ENCODE measurements at regions not wholly inside any gene's neighbourhood (a gene's known extent, or its start where the extent isn't known, plus 50 kb on each side); places are given as distances from the start of the nearest gene placed in this dataset.
A peak's percentile ranks its signal among the peaks of the same experiment; 100 is the strongest.
"Not testable (repeated sequence)": the region's sequence is repeated elsewhere in the genome, so short reads cannot be mapped to it uniquely, and the experiment has no call there.

- DNase-seq (ENCODE audit: low spot score) = no peak
- in situ Hi-C loops (cut with MboI; ENCODE audit: low sequenced_read_pairs, unreplicated experiment) = no loop called here
- TF ChIP-seq CTCF (IDR thresholded peaks at IDR 0.05; ENCODE audit: borderline replicate concordance, control extremely low read depth, extremely low read depth, insufficient read depth, missing control alignments) = peak; percentile 13
Observed at GRCh38 chr7:53350241-53350640, 314.8 kb downstream of the POM121L12 start.

- DNase-seq (ENCODE audit: low spot score) = no peak
- no peak for TF ChIP-seq CTCF (IDR thresholded peaks at IDR 0.05; ENCODE audit: borderline replicate concordance, control extremely low read depth, extremely low read depth, insufficient read depth, missing control alignments)
- in situ Hi-C loops (cut with MboI; ENCODE audit: low sequenced_read_pairs, unreplicated experiment) = no loop called here
Observed at GRCh38 chr7:53351681-53352080, 316.2 kb downstream of the POM121L12 start.

- TF ChIP-seq CTCF (IDR thresholded peaks at IDR 0.05; ENCODE audit: borderline replicate concordance, control extremely low read depth, extremely low read depth, insufficient read depth, missing control alignments) = no peak
- in situ Hi-C loops (cut with MboI; ENCODE audit: low sequenced_read_pairs, unreplicated experiment) = no loop called here
- DNase-seq (ENCODE audit: low spot score) = no peak
Observed at GRCh38 chr7:53358269-53358668, 322.8 kb downstream of the POM121L12 start.

- in situ Hi-C loops (cut with MboI; ENCODE audit: low sequenced_read_pairs, unreplicated experiment) = no loop called here
- DNase-seq (ENCODE audit: low spot score) = no peak
- TF ChIP-seq CTCF (IDR thresholded peaks at IDR 0.05; ENCODE audit: borderline replicate concordance, control extremely low read depth, extremely low read depth, insufficient read depth, missing control alignments) = no peak
Observed at GRCh38 chr7:53383131-53383530, 347.7 kb downstream of the POM121L12 start.

GRCh38 chr7:53385239-53385638, 349.8 kb downstream of the POM121L12 start:
- in situ Hi-C loops (cut with MboI; ENCODE audit: low sequenced_read_pairs, unreplicated experiment); DNase-seq (ENCODE audit: low spot score): not testable (repeated sequence)

GRCh38 chr7:53387515-53387914, 352.1 kb downstream of the POM121L12 start:
- no peak for DNase-seq (ENCODE audit: low spot score)
- TF ChIP-seq CTCF (IDR thresholded peaks at IDR 0.05; ENCODE audit: borderline replicate concordance, control extremely low read depth, extremely low read depth, insufficient read depth, missing control alignments) = no peak

GRCh38 chr7:53397911-53398310, 362.5 kb downstream of the POM121L12 start:
- in situ Hi-C loops (cut with MboI; ENCODE audit: low sequenced_read_pairs, unreplicated experiment) = no loop called here
- DNase-seq (ENCODE audit: low spot score) = no peak
- no peak for TF ChIP-seq CTCF (IDR thresholded peaks at IDR 0.05; ENCODE audit: borderline replicate concordance, control extremely low read depth, extremely low read depth, insufficient read depth, missing control alignments)

More at GRCh38 chr7:53387515-53387914, 352.1 kb downstream of the POM121L12 start:
- in situ Hi-C loops (cut with MboI; ENCODE audit: low sequenced_read_pairs, unreplicated experiment) = no loop called here

All from GM13976 (cell line).